H9 (cell line): ENCODE measurements at regions not wholly inside any gene's neighbourhood (a gene's known extent, or its start where the extent isn't known, plus 50 kb on each side); places are given as distances from the start of the nearest gene placed in this dataset.

Experiments used
- DNase-seq: peaks from one replicate; pipeline ENCODE4 v3.0.0-alpha.2; 2017
- H2AFZ ChIP-seq: one replicate; pipeline ENCODE4 v1.6.1; 2013; ENCODE audit warnings: mild to moderate bottlenecking, low read length, control low read depth, moderate library complexity
- H2AK5ac ChIP-seq: 2 replicates; pipeline ENCODE4 v1.6.1; 2013; ENCODE audit warnings: low read length, control low read depth, mixed read lengths; ENCODE audit not compliant: insufficient read length
- H2BK120ac ChIP-seq: one replicate; pipeline ENCODE4 v1.6.1; 2013; ENCODE audit warnings: low read depth, mild to moderate bottlenecking, low read length, control low read depth, inconsistent platforms; ENCODE audit not compliant: poor library complexity, severe bottlenecking
- H2BK12ac ChIP-seq: 2 replicates; pipeline ENCODE4 v1.6.1; 2013; ENCODE audit warnings: low read length, control low read depth, mixed read lengths, low read depth; ENCODE audit not compliant: insufficient read length
- H2BK15ac ChIP-seq: 2 replicates; pipeline ENCODE4 v1.6.1; 2013; ENCODE audit warnings: low read depth, low read length, control low read depth
- H2BK20ac ChIP-seq: one replicate; pipeline ENCODE4 v1.6.1; 2013; ENCODE audit warnings: low read depth, mild to moderate bottlenecking, low read length, control low read depth, inconsistent platforms; ENCODE audit not compliant: poor library complexity, severe bottlenecking
- H2BK5ac ChIP-seq: 2 replicates; pipeline ENCODE4 v1.6.1; 2013; ENCODE audit warnings: low read length, control low read depth, mixed read lengths; ENCODE audit not compliant: insufficient read length
- H3K14ac ChIP-seq: 2 replicates; pipeline ENCODE4 v1.6.1; 2013; ENCODE audit warnings: low read length, control low read depth; ENCODE audit not compliant: insufficient read depth
- H3K18ac ChIP-seq: 2 replicates; pipeline ENCODE4 v1.6.1; 2013; ENCODE audit warnings: low read depth, mild to moderate bottlenecking, mixed read lengths, low read length, control low read depth; ENCODE audit not compliant: insufficient read length
- H3K23ac ChIP-seq: 2 replicates; pipeline ENCODE4 v1.6.1; 2013; ENCODE audit warnings: low read length, control low read depth, mixed read lengths, low read depth; ENCODE audit not compliant: insufficient read length
- H3K23me2 ChIP-seq: 2 replicates; pipeline ENCODE4 v1.6.1; 2013; ENCODE audit warnings: low read depth, mild to moderate bottlenecking, mixed read lengths, low read length, control low read depth; ENCODE audit not compliant: insufficient read length, poor library complexity, severe bottlenecking
- H3K27ac ChIP-seq: 2 replicates; pipeline ENCODE4 v1.5.1; 2013; ENCODE audit warnings: low read length, control low read depth, mixed read lengths, low read depth; ENCODE audit not compliant: insufficient read length
- H3K27me3 ChIP-seq: 2 replicates; pipeline ENCODE4 v1.6.1; 2013; ENCODE audit warnings: low read length, control low read depth, inconsistent platforms; ENCODE audit not compliant: insufficient read depth
- H3K4ac ChIP-seq: 2 replicates; pipeline ENCODE4 v1.6.1; 2013; ENCODE audit warnings: low read depth, mild to moderate bottlenecking, control low read depth, inconsistent platforms, low read length, moderate library complexity
- H3K4me1 ChIP-seq: 2 replicates; pipeline ENCODE4 v1.6.1; 2013; ENCODE audit warnings: low read length, control low read depth, inconsistent platforms; ENCODE audit not compliant: insufficient read depth
- H3K4me2 ChIP-seq: 2 replicates; pipeline ENCODE4 v1.6.1; 2013; ENCODE audit warnings: low read length, control low read depth, mixed read lengths; ENCODE audit not compliant: insufficient read length, insufficient read depth
- H3K56ac ChIP-seq: 2 replicates; pipeline ENCODE4 v1.6.1; 2013; ENCODE audit warnings: low read depth, mild to moderate bottlenecking, mixed read lengths, low read length, control low read depth; ENCODE audit not compliant: insufficient read length
- H3K79me1 ChIP-seq: 2 replicates; pipeline ENCODE4 v1.6.1; 2013; ENCODE audit warnings: low read depth, mild to moderate bottlenecking, moderate library complexity, low read length, control low read depth, inconsistent platforms; ENCODE audit not compliant: insufficient read depth, poor library complexity, severe bottlenecking
- H3K79me2 ChIP-seq: 2 replicates; pipeline ENCODE4 v1.6.1; 2013; ENCODE audit warnings: low read length, control low read depth, inconsistent platforms; ENCODE audit not compliant: insufficient read depth
- H3K9ac ChIP-seq: 2 replicates; pipeline ENCODE4 v1.6.1; 2013; ENCODE audit warnings: low read length, control low read depth, mixed read lengths; ENCODE audit not compliant: insufficient read length; ENCODE audit errors: extremely low read depth
- H3K9me3 ChIP-seq: one replicate; pipeline ENCODE4 v1.6.1; 2013; ENCODE audit warnings: low read depth, low read length, inconsistent platforms; ENCODE audit not compliant: control insufficient read depth
- H3T11ph ChIP-seq: one replicate; pipeline ENCODE4 v1.6.1; 2013; ENCODE audit warnings: mild to moderate bottlenecking, low read length, control low read depth, inconsistent platforms
- H4K20me1 ChIP-seq: one replicate; pipeline ENCODE4 v1.6.1; 2013; ENCODE audit not compliant: control insufficient read depth, insufficient read length, insufficient read depth
- H4K5ac ChIP-seq: 2 replicates; pipeline ENCODE4 v1.6.1; 2013; ENCODE audit warnings: low read depth, mild to moderate bottlenecking, mixed read lengths, low read length, control low read depth; ENCODE audit not compliant: insufficient read length
- H4K8ac ChIP-seq: replicated peaks from 2 replicates; pipeline ENCODE4 v1.6.1; 2013; ENCODE audit warnings: low read length, control low read depth, mixed read lengths, low read depth; ENCODE audit not compliant: insufficient read length
- H4K91ac ChIP-seq: 2 replicates; pipeline ENCODE4 v1.6.1; 2013; ENCODE audit warnings: low read depth, mild to moderate bottlenecking, moderate library complexity, mixed read lengths, low read length, control low read depth; ENCODE audit not compliant: insufficient read length
- H3K27ac Mint-ChIP-seq, 3 experiments: 2 replicates in 2 of 3; 3 replicates in 1 of 3; pipeline ENCODE4 v1.8.0; 2020 to 2021; ENCODE audit warnings: mixed read lengths in 3 of 3, mild to moderate bottlenecking in 1 of 3, moderate library complexity in 1 of 3
- H3K27me3 Mint-ChIP-seq: 2 replicates; pipeline ENCODE4 v1.8.0; 2021; ENCODE audit warnings: low read depth, mild to moderate bottlenecking, moderate library complexity, mixed read lengths
- H3K36me3 Mint-ChIP-seq, 3 experiments: 2 replicates in 2 of 3; 3 replicates in 1 of 3; pipeline ENCODE4 v1.8.0; 2020 to 2021; ENCODE audit warnings: low read depth in 3 of 3, mixed read lengths in 3 of 3; ENCODE audit not compliant: insufficient read depth in 1 of 3
- H3K4me1 Mint-ChIP-seq, 2 experiments: 2 replicates each; pipeline ENCODE4 v1.8.0; 2020; ENCODE audit warnings: mixed read lengths in 2 of 2
- H3K4me3 Mint-ChIP-seq, 2 experiments: 2 replicates in 1 of 2; 3 replicates in 1 of 2; pipeline ENCODE4 v1.8.0; 2020 to 2021; ENCODE audit warnings: mild to moderate bottlenecking in 2 of 2, mixed read lengths in 2 of 2, moderate library complexity in 1 of 2
- H3K9me3 Mint-ChIP-seq, 2 experiments: 2 replicates in 1 of 2; 3 replicates in 1 of 2; pipeline ENCODE4 v1.8.0; 2020; ENCODE audit warnings: mild to moderate bottlenecking in 2 of 2, mixed read lengths in 2 of 2, moderate library complexity in 1 of 2
- WGBS: extraction: QIAGEN DNeasy Blood & Tissue Kit; methylation state at CpG from one replicate; pipeline ENCODE4 v1.1.7; 2013; ENCODE audit warnings: missing lambda C conversion rate, low lambda C conversion rate, mixed read lengths; ENCODE audit not compliant: insufficient read length; ENCODE audit errors: extremely low coverage; 5-methylcytosine and 5-hydroxymethylcytosine counted together
- TF ChIP-seq, protein P1 (sequence below): fragments of 200-600 bp; sonication (generic); conservative IDR thresholded peaks from 3 replicates; pipeline ENCODE4 v1.8.0; 2021; ENCODE audit warnings: antibody characterized with exemption, mild to moderate bottlenecking

DNA sequence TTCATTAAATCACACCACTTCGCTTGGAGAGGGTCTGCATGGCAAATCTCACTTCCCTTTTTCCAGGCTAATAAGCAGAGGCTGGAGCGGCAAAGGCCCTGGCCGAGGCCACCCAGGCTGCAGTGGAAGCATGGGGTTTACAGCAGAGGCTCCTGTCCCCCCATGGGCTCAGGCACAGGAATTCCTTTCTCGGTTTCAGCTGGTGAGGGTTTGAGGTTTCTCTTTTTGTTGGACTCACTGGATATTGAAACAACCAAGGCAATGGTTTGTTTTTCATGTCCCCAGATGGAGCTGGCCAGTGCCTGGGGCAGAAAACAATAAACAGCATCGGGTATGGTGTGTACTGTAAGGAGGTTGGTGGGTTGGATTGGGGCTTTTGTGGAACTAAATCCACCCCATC lies 175.6 kb upstream of the RASGRP1 start:
- no peak overlapping the region for H2BK20ac ChIP-seq
- no peaks in the 10 kb centered on the region for H4K20me1 ChIP-seq
- no peak overlapping the region for H4K8ac ChIP-seq
- no CpG with 5 or more reads among the region's 5 CpGs for WGBS
- no peak overlapping the region for H3K14ac ChIP-seq
- no peak overlapping the region for H2AK5ac ChIP-seq
- no peaks in the 10 kb centered on the region for H3K4me1 ChIP-seq
- H2BK12ac ChIP-seq = no peak overlapping the region
- H2AFZ ChIP-seq = no peak overlapping the region
- no peak overlapping the region for H3K56ac ChIP-seq
- H2BK5ac ChIP-seq = no peak overlapping the region
- H4K5ac ChIP-seq = no peak overlapping the region
- no peak overlapping the region for H3K23ac ChIP-seq
- H3K4me2 ChIP-seq = no peak overlapping the region
- H3K27ac Mint-ChIP-seq = no peak overlapping the region
- no peak overlapping the region for H3K4me3 Mint-ChIP-seq
- H3K27me3 Mint-ChIP-seq = no peaks in the 10 kb centered on the region
- no peak overlapping the region for H3K27ac ChIP-seq
- no peak overlapping the region for H2BK15ac ChIP-seq
- H3K79me2 ChIP-seq = no peaks in the 10 kb centered on the region
- no peak for DNase-seq
- TF ChIP-seq, protein P1, sequence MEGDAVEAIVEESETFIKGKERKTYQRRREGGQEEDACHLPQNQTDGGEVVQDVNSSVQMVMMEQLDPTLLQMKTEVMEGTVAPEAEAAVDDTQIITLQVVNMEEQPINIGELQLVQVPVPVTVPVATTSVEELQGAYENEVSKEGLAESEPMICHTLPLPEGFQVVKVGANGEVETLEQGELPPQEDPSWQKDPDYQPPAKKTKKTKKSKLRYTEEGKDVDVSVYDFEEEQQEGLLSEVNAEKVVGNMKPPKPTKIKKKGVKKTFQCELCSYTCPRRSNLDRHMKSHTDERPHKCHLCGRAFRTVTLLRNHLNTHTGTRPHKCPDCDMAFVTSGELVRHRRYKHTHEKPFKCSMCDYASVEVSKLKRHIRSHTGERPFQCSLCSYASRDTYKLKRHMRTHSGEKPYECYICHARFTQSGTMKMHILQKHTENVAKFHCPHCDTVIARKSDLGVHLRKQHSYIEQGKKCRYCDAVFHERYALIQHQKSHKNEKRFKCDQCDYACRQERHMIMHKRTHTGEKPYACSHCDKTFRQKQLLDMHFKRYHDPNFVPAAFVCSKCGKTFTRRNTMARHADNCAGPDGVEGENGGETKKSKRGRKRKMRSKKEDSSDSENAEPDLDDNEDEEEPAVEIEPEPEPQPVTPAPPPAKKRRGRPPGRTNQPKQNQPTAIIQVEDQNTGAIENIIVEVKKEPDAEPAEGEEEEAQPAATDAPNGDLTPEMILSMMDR = no peak
- no peak overlapping the region for H3K18ac ChIP-seq
- H3K4me1 Mint-ChIP-seq = no peaks in the 10 kb centered on the region
- H3K79me1 ChIP-seq = no peaks in the 10 kb centered on the region
- no peak overlapping the region for H3T11ph ChIP-seq
- no peak overlapping the region for H3K9ac ChIP-seq
- no peaks in the 10 kb centered on the region for H3K23me2 ChIP-seq
- H3K4ac ChIP-seq = no peak overlapping the region
- H2BK120ac ChIP-seq = no peak overlapping the region
- H3K27me3 ChIP-seq = no peaks in the 10 kb centered on the region
- no peak overlapping the region for H4K91ac ChIP-seq
- no peaks in the 10 kb centered on the region for H3K36me3 Mint-ChIP-seq
- no peaks in the 10 kb centered on the region for H3K9me3 ChIP-seq
- no peaks in the 10 kb centered on the region for H3K9me3 Mint-ChIP-seq
